ENCODE measurements at regions not wholly inside any gene's neighbourhood (a gene's known extent, or its start where the extent isn't known, plus 50 kb on each side); places are given as distances from the start of the nearest gene placed in this dataset.

GRCh38 chr6:134381959-134382358 lies 64.0 kb upstream of the SGK1 start:
- Histone ChIP-seq H3K9me3 (replicated peaks; ENCODE audit: control insufficient read depth, insufficient read depth, low read depth, low read length) (no peaks in the 10 kb centered on the region), H3K9ac (ENCODE audit: insufficient read depth in 1 of 2, low read depth in 2 of 2, low read length in 2 of 2) (no peak overlapping the region), H2AFZ (ENCODE audit: low read depth, low read length) (peak overlapping the region; percentile 28; the same call in 1 of the 2 replicates), H3K4me2 (ENCODE audit: insufficient read depth, low read length) (peak overlapping the region; percentile 21; the same call in 1 of the 2 replicates), H3K4me1 (replicated peaks in 1 of 2; ENCODE audit: control insufficient read depth in 2 of 2, insufficient read depth in 2 of 2, low read length in 2 of 2) (no peaks in the 10 kb centered on the region; a peak in 3 of 5 replicates), H4K20me1 (replicated peaks; ENCODE audit: control insufficient read depth, insufficient read depth, low read length) (no peaks in the 10 kb centered on the region), H3K27ac (ENCODE audit: extremely low read depth, low read depth, low read length) (no peak overlapping the region), H3K4me3 (no peak overlapping the region), H3K27me3 (ENCODE audit: control insufficient read depth in 2 of 2, insufficient read depth in 2 of 2, low read length in 2 of 2) (no peaks in the 10 kb centered on the region), H3K36me3 (ENCODE audit: control insufficient read depth, insufficient read depth, low read length) (no peaks in the 10 kb centered on the region), H3K79me2 (ENCODE audit: control insufficient read depth, insufficient read depth, low read length) (no peaks in the 10 kb centered on the region), H3K9me1 (ENCODE audit: control insufficient read depth, insufficient read depth, low read length) (no peaks in the 10 kb centered on the region)
- in situ Hi-C loops (cut with MboI) = no loop called here
- DNase-seq (ENCODE audit: extremely low read depth in 1 of 4, low spot score in 3 of 4) = no peak
- no TSS peak for BruUV-seq (replicated peaks)
- FAIRE-seq = no peak
- intact Hi-C loops (cut with micrococcal nuclease) = no loop called here
- TF ChIP-seq NONO (IDR thresholded peaks at IDR 0.05; ENCODE audit: low read depth in 2 of 2, low read length in 1 of 2) (no peak), NFIC (IDR thresholded peaks at IDR 0.05) (0 out of 2 replicates have a peak, but pooled peaks have one; percentile 22), YY1 (IDR thresholded peaks at IDR 0.05; ENCODE audit: borderline replicate concordance in 1 of 3, control insufficient read depth in 1 of 3, extremely low read depth in 1 of 3, insufficient read depth in 3 of 3, insufficient read length in 1 of 3, insufficient replicate concordance in 2 of 3, low read depth in 1 of 3, low read length in 2 of 3) (peak in 1 of 3 experiments; percentile 24)
- TF ChIP-seq, protein P1, sequence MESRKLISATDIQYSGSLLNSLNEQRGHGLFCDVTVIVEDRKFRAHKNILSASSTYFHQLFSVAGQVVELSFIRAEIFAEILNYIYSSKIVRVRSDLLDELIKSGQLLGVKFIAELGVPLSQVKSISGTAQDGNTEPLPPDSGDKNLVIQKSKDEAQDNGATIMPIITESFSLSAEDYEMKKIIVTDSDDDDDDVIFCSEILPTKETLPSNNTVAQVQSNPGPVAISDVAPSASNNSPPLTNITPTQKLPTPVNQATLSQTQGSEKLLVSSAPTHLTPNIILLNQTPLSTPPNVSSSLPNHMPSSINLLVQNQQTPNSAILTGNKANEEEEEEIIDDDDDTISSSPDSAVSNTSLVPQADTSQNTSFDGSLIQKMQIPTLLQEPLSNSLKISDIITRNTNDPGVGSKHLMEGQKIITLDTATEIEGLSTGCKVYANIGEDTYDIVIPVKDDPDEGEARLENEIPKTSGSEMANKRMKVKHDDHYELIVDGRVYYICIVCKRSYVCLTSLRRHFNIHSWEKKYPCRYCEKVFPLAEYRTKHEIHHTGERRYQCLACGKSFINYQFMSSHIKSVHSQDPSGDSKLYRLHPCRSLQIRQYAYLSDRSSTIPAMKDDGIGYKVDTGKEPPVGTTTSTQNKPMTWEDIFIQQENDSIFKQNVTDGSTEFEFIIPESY (CRISPR knock-in tag; IDR thresholded peaks at IDR 0.05) = 0 out of 2 replicates have a peak, but pooled peaks have one; percentile 37
- 37% methylated on average over 5 of the region's 5 CpGs for WGBS (ENCODE audit: insufficient coverage, low coverage, missing lambda C conversion rate)
- no peak for ATAC-seq
- CTCF ChIA-PET (ENCODE audit: low intra/inter-chr PET ratio) = no interaction called here
- POLR2A ChIA-PET = no interaction called here
